Neural progenitor cell (in vitro differentiated cells): ENCODE measurements at regions not wholly inside any gene's neighbourhood (a gene's known extent, or its start where the extent isn't known, plus 50 kb on each side); places are given as distances from the start of the nearest gene placed in this dataset.

ENCODE experiments used
- EZH2 ChIP-seq: fragments of 200-600 bp; sonication (generic); IDR thresholded peaks from 2 replicates; pipeline ENCODE4 v1.6.1; 2017; ENCODE audit warnings: antibody characterized with exemption, mild to moderate bottlenecking, moderate library complexity
- EZH2phosphoT487 ChIP-seq: fragments of 200-600 bp; sonication (generic); IDR thresholded peaks from 2 replicates; pipeline ENCODE4 v1.6.1; 2017; ENCODE audit warnings: antibody characterized with exemption
- TF ChIP-seq, protein P1 (sequence below): fragments of 200-600 bp; sonication (generic); IDR thresholded peaks from 2 replicates; pipeline ENCODE4 v1.5.1; 2017; ENCODE audit warnings: antibody characterized with exemption, mild to moderate bottlenecking

DNA sequence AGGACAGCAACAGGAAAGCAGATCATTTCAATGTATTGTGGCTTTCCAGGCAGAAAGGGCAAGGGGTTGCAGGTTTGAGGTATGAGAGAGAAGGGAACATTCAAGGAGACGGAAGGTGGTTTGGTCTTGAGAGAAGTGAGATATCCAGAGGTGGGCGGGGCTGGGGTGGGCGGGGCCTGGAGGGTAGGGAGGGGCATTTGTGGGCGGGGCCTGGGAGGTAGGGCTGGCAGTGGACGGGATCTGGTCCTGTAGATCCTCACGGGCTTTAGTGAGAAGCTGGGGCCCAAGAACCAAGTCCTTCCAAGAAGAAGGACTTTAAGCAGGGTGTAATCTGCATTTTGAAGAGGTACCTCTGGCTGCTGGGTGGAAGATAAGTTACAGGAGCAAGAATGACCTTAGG is 199.2 kb downstream of the MN1 start:
- TF ChIP-seq, protein P1, sequence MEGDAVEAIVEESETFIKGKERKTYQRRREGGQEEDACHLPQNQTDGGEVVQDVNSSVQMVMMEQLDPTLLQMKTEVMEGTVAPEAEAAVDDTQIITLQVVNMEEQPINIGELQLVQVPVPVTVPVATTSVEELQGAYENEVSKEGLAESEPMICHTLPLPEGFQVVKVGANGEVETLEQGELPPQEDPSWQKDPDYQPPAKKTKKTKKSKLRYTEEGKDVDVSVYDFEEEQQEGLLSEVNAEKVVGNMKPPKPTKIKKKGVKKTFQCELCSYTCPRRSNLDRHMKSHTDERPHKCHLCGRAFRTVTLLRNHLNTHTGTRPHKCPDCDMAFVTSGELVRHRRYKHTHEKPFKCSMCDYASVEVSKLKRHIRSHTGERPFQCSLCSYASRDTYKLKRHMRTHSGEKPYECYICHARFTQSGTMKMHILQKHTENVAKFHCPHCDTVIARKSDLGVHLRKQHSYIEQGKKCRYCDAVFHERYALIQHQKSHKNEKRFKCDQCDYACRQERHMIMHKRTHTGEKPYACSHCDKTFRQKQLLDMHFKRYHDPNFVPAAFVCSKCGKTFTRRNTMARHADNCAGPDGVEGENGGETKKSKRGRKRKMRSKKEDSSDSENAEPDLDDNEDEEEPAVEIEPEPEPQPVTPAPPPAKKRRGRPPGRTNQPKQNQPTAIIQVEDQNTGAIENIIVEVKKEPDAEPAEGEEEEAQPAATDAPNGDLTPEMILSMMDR, result no peak
- TF ChIP-seq EZH2, result no peak
- no peak for TF ChIP-seq EZH2phosphoT487
